ENCODE measurements at regions not wholly inside any gene's neighbourhood (a gene's known extent, or its start where the extent isn't known, plus 50 kb on each side); places are given as distances from the start of the nearest gene placed in this dataset.

DNA sequence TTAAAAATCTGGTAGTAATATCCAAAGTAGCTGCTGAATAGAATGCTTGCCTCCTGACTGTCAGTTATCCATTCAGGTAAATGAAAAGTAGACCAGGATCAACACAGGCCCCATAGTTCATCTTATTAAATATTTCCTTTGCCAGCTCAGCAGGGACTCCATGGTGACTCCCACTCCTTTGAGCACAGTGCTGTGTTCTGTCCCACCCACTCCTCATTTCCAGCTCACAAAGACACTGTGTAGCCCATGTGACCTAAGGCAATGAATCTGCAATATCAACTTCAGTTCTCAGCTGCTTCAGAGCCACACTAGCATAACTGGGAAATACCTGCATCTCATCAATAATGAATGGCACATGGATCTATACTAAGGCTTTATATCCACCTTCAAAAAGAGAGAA, 189.5 kb upstream of the MANEA start (continued):
- TF ChIP-seq, protein P1, sequence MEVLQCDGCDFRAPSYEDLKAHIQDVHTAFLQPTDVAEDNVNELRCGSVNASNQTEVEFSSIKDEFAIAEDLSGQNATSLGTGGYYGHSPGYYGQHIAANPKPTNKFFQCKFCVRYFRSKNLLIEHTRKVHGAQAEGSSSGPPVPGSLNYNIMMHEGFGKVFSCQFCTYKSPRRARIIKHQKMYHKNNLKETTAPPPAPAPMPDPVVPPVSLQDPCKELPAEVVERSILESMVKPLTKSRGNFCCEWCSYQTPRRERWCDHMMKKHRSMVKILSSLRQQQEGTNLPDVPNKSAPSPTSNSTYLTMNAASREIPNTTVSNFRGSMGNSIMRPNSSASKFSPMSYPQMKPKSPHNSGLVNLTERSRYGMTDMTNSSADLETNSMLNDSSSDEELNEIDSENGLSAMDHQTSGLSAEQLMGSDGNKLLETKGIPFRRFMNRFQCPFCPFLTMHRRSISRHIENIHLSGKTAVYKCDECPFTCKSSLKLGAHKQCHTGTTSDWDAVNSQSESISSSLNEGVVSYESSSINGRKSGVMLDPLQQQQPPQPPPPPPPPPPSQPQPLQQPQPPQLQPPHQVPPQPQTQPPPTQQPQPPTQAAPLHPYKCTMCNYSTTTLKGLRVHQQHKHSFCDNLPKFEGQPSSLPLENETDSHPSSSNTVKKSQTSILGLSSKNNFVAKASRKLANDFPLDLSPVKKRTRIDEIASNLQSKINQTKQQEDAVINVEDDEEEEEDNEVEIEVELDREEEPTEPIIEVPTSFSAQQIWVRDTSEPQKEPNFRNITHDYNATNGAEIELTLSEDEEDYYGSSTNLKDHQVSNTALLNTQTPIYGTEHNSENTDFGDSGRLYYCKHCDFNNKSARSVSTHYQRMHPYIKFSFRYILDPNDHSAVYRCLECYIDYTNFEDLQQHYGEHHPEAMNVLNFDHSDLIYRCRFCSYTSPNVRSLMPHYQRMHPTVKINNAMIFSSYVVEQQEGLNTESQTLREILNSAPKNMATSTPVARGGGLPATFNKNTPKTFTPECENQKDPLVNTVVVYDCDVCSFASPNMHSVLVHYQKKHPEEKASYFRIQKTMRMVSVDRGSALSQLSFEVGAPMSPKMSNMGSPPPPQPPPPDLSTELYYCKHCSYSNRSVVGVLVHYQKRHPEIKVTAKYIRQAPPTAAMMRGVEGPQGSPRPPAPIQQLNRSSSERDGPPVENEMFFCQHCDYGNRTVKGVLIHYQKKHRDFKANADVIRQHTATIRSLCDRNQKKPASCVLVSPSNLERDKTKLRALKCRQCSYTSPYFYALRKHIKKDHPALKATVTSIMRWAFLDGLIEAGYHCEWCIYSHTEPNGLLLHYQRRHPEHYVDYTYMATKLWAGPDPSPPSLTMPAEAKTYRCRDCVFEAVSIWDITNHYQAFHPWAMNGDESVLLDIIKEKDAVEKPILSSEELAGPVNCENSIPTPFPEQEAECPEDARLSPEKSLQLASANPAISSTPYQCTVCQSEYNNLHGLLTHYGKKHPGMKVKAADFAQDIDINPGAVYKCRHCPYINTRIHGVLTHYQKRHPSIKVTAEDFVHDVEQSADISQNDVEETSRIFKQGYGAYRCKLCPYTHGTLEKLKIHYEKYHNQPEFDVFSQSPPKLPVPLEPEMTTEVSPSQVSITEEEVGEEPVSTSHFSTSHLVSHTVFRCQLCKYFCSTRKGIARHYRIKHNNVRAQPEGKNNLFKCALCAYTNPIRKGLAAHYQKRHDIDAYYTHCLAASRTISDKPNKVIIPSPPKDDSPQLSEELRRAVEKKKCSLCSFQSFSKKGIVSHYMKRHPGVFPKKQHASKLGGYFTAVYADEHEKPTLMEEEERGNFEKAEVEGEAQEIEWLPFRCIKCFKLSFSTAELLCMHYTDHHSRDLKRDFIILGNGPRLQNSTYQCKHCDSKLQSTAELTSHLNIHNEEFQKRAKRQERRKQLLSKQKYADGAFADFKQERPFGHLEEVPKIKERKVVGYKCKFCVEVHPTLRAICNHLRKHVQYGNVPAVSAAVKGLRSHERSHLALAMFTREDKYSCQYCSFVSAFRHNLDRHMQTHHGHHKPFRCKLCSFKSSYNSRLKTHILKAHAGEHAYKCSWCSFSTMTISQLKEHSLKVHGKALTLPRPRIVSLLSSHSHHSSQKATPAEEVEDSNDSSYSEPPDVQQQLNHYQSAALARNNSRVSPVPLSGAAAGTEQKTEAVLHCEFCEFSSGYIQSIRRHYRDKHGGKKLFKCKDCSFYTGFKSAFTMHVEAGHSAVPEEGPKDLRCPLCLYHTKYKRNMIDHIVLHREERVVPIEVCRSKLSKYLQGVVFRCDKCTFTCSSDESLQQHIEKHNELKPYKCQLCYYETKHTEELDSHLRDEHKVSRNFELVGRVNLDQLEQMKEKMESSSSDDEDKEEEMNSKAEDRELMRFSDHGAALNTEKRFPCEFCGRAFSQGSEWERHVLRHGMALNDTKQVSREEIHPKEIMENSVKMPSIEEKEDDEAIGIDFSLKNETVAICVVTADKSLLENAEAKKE (CRISPR knock-in tag; IDR thresholded peaks at IDR 0.05), result no peak
- TF ChIP-seq, protein P2, sequence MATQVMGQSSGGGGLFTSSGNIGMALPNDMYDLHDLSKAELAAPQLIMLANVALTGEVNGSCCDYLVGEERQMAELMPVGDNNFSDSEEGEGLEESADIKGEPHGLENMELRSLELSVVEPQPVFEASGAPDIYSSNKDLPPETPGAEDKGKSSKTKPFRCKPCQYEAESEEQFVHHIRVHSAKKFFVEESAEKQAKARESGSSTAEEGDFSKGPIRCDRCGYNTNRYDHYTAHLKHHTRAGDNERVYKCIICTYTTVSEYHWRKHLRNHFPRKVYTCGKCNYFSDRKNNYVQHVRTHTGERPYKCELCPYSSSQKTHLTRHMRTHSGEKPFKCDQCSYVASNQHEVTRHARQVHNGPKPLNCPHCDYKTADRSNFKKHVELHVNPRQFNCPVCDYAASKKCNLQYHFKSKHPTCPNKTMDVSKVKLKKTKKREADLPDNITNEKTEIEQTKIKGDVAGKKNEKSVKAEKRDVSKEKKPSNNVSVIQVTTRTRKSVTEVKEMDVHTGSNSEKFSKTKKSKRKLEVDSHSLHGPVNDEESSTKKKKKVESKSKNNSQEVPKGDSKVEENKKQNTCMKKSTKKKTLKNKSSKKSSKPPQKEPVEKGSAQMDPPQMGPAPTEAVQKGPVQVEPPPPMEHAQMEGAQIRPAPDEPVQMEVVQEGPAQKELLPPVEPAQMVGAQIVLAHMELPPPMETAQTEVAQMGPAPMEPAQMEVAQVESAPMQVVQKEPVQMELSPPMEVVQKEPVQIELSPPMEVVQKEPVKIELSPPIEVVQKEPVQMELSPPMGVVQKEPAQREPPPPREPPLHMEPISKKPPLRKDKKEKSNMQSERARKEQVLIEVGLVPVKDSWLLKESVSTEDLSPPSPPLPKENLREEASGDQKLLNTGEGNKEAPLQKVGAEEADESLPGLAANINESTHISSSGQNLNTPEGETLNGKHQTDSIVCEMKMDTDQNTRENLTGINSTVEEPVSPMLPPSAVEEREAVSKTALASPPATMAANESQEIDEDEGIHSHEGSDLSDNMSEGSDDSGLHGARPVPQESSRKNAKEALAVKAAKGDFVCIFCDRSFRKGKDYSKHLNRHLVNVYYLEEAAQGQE (IDR thresholded peaks at IDR 0.05; ENCODE audit: unreplicated experiment), result no peak
- TF ChIP-seq, protein P3, sequence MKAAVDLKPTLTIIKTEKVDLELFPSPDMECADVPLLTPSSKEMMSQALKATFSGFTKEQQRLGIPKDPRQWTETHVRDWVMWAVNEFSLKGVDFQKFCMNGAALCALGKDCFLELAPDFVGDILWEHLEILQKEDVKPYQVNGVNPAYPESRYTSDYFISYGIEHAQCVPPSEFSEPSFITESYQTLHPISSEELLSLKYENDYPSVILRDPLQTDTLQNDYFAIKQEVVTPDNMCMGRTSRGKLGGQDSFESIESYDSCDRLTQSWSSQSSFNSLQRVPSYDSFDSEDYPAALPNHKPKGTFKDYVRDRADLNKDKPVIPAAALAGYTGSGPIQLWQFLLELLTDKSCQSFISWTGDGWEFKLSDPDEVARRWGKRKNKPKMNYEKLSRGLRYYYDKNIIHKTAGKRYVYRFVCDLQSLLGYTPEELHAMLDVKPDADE (IDR thresholded peaks at IDR 0.05), result no peak
- no peak for TF ChIP-seq CREB1 (CRISPR knock-in tag; IDR thresholded peaks at IDR 0.05; ENCODE audit: low read depth)

DNA sequence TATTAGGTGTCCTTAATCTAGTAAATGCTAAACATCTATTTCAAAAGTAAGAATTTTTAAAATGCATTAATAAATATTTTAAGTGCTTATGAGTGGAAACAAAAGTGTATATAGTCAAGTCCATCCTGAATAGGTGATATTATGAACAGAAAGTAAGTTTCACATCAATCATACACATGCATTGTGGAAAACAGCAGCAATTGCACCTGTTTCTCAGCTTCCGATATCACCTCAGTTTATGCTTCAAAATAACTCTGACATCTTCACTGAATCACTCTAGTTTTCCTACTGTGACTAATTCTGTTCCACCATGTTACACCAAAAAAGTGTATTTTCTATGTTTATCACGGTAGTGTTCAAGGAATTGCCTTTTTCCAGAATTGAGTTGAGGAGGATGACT, 172.6 kb upstream of the MANEA start:
- Histone ChIP-seq H3K79me2 (replicated peaks; ENCODE audit: insufficient read depth) (no peaks in the 10 kb centered on the region), H4K20me1 (replicated peaks; ENCODE audit: insufficient read depth) (no peaks in the 10 kb centered on the region), H3K36me3 (ENCODE audit: insufficient read depth) (no peaks in the 10 kb centered on the region), H3K4me1 (ENCODE audit: insufficient read depth) (no peaks in the 10 kb centered on the region), H3K9me2 (ENCODE audit: insufficient read depth) (no peaks in the 10 kb centered on the region), H3K27ac (ENCODE audit: low read depth) (no peak overlapping the region), H3K4me2 (no peak overlapping the region), H3K27me3 (ENCODE audit: insufficient read depth) (no peaks in the 10 kb centered on the region), H2AFZ (no peak overlapping the region), H3F3A (replicated peaks; ENCODE audit: low read depth) (no peaks in the 10 kb centered on the region), H3K4me3 (no peak overlapping the region)
- ATAC-seq (no peak), DNase-seq (ENCODE audit: low spot score) (no peak)
- Mint-ChIP-seq H3K9me3 (no peaks in the 10 kb centered on the region), H3K27me3 (ENCODE audit: insufficient read depth, low read depth, poor library complexity) (no peaks in the 10 kb centered on the region), H3K4me3 (no peak overlapping the region), H3K36me3 (ENCODE audit: low read depth) (no peaks in the 10 kb centered on the region), H3K4me1 (peaks cover 19% of the 10 kb centered on the region), H3K27ac (no peak overlapping the region)
- TF ChIP-seq POLR2AphosphoS5 (IDR thresholded peaks at IDR 0.05; ENCODE audit: low read depth), result no peak
- TF ChIP-seq, protein P1 (CRISPR knock-in tag; IDR thresholded peaks at IDR 0.05), result no peak

All from GM23338 (cell line).